Hematopoietic multipotent progenitor cell treated with erythropoietin and hydrocortisone succinate and interleukin-3 and kit ligand, for 17 days (in vitro differentiated cells): ENCODE measurements at regions not wholly inside any gene's neighbourhood (a gene's known extent, or its start where the extent isn't known, plus 50 kb on each side); places are given as distances from the start of the nearest gene placed in this dataset.

Source experiments
- DNase-seq: peaks from one replicate; pipeline ENCODE4 v3.0.0-alpha.2; 2015; ENCODE audit warnings: low spot score

- DNase-seq, result no peak
These were observed 170.7 kb downstream of the DIPK2A start for GRCh38 chr3:144142151-144142840.

GRCh38 chr3:144148356-144148755, 176.7 kb downstream of the DIPK2A start:
- DNase-seq, result no peak

DNA sequence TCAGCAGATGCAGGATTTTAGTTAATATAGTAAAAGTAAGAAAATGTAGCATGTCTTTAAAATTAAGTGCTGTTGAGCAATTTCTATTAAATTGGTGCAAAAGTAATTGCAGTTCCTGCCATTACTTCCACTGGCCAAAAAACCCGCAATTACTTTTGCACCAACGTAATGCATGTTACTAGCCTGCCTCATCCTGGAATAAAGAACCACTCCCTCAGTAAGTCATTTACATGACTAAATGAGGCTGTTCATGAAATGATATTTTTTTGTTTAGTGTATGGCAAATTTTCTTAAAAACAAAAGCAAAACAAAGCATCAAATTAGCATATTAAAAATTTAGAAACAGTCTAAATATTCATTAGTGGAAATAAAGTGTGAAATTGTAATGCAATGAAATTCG, 180.4 kb downstream of the DIPK2A start:
- no peak for DNase-seq

- DNase-seq, result no peak
These were observed 189.0 kb downstream of the DIPK2A start for GRCh38 chr3:144160627-144161026.

- no peak for DNase-seq
These were observed 190.4 kb downstream of the DIPK2A start for GRCh38 chr3:144162042-144162441.

DNA sequence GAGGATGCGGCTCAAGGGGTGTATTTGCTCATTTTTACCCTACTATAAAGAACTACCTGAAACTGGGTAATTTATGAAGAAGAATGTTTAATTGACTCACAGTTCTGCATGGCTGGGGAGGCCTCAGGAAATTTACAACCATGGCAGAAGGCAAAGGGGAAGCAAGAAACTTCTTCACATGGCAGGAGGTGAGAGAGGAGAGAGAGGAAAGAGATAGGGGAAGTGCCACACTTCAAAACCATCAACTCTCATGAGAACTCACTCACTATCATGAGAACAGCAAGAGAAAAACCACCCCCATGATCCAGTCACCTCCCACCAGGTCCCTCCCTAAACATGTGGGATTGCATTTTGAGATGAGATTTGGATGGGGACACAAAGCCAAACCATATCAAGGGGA, 192.7 kb downstream of the DIPK2A start:
- no peak for DNase-seq

DNA sequence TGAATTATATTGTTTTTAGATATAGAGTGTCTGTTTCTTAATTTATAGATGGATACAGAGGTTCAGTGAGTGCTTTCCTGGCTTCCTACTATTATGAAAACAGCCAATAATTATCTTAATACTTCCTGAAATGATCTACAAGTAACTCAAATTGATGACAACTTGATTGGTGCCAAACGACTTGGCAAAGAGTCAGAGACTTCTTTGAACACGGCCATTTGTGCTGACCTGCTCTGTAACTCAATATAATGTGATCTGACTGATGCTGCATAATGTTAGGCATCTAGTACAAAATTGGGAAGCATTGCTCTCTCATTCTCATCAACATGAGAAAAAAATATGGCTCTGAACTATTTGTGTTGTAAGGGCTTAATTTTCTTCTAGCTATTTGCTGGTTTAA, 193.9 kb downstream of the DIPK2A start:
- DNase-seq, result no peak

- no peak for DNase-seq
These were observed 196.0 kb downstream of the DIPK2A start for GRCh38 chr3:144167634-144168033.

DNA sequence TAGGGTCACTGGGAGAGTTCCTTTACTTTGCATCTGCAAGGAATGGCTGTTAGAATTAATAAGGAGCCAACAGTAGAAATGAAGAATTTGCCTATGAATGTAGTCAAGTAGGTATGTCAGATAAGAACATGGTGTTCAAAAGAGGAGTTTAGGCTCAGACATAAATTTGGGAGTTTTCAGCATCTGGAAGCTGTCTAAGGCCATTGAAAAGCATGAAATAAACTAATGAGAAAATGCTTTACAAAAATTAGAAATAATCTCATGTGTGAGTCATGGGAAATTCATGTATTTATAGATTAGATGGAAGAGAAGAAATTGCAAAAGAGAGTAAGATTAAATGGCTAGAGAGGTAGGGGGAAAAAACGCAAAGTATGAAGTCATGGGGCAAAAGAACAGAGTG, 201.9 kb downstream of the DIPK2A start:
- DNase-seq, result no peak

GRCh38 chr3:144175644-144176425, 204.2 kb downstream of the DIPK2A start:
- no peak for DNase-seq

DNA sequence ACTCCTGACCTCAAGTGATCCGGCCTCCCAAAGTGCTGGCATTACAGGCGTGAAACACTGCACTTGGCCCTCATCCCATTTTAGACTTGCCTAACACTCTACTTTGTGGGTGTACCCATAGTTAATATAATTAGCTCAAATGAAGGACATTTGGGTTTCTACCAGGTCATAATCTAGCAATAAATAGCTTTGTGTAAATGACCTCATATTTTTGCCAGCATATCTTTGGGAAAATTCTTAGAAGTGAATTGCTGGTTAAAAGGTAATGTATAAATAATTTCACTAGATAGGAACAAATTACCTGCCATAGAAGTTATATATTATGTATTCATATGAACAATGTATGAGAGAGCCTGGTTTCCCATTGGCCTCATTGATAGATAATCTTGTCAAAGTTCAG, 206.0 kb downstream of the DIPK2A start:
- no peak for DNase-seq

DNA sequence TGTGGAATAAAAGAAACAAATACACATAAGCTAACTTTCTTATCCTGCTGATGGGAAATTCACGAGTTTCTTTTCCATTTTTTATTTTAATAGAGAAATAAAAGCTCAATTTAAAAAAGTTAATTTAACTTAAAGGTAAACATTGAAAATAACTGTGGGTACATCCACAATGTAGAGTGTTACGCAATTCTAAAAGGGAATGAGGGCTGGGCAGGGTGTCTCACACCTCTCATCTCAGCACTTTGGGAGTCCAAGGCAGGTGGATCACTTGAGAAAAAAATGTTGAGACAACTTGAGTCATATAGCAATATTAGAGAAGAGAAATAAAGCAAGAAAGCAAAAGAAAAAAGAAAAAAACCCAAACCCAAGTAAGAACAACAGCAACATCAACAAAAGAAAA, 207.0 kb downstream of the DIPK2A start:
- DNase-seq, result no peak

DNA sequence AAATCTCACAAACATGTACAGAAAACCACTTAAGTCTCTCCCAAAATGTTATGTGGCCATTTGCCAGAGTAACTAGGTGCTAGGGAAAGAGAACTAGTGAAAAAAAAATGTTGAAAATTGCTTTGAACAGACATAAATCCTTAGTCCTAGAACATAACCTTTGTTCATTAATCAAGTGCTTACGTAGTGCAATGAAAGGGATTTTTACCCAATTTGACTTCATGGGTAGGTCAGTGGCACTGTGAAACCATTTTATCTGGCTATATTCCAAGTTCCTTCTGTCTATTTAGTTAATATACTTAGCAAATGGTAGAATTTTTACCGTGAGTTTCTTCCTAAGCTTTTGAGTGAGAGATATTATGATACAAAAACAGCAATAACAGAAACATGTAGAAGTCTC, 209.4 kb downstream of the DIPK2A start:
- DNase-seq, result no peak

- DNase-seq, result no peak
These were observed 210.9 kb downstream of the DIPK2A start for GRCh38 chr3:144182501-144182900.

- no peak for DNase-seq
These were observed 213.7 kb downstream of the DIPK2A start for GRCh38 chr3:144185276-144185675.

DNA sequence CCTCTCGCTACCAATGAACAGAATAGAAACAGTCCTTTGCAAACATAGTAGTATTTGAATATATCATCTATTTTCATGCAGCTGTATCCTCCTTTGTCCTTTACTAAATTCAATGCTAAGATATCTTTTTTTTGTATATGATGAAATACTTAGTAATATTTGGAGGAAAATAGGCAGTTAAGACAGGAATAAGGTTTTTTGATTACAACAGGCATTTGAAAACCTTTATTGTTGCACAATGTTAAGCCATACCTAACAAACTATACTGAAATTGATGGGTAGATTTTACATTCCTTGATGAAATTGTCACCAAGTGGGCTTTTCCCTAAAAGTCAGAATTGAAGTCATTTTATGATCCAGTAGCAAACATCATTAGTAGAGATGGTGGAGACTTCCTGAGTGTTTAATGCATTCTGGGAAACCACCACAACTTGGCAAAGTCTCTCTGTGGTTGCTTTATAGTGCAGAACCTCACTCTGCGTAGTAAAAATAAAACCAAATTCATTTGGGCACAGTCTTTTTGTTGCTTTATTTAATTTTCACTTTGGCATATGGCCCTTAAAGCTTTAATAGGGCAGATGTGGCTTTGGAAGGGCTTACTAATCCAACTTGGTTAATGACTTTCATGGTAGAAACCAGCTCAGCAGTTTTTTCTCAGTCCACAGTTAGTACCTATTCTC, 216.0 kb downstream of the DIPK2A start:
- DNase-seq, result no peak

DNA sequence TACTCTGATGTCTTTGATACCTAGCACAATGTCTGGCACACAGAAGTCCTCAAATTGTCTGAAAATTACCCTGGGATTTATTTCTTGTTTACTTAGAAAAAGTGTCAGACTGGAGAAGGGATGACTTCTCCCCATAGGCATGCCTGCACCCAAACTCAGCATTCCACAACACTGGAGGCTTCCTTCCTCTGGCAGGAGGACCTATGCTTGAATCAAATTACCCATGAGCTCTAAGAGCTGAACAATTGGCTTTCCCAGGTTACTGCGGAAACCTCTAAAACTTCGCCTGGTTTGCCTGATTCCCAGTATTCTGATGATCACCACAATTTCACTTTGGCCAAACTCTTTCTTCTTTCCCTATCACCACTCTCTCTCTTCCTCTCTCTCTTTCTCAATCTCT, 217.4 kb downstream of the DIPK2A start:
- no peak for DNase-seq

GRCh38 chr3:144197116-144197515, 225.5 kb downstream of the DIPK2A start:
- DNase-seq, result no peak

DNA sequence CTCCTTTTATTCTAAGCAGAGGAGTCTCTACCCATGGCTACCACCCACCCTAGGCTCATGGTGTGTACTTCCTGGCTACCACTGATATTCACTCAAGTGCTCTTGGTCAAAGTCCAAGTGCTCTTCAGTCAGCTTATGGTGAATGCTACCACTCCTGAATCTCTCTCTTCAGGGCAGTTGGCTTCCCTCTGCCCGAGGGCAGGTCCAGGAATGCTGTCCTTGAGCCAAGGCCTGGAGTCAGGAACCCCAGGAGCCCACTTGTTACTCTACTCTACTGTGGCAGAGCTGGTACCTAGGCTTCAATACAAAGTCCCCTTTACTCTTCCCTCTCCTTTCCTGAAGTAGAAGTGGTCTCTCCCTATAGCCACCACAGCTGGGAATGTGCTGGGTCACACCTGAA, 226.0 kb downstream of the DIPK2A start:
- DNase-seq, result no peak

DNA sequence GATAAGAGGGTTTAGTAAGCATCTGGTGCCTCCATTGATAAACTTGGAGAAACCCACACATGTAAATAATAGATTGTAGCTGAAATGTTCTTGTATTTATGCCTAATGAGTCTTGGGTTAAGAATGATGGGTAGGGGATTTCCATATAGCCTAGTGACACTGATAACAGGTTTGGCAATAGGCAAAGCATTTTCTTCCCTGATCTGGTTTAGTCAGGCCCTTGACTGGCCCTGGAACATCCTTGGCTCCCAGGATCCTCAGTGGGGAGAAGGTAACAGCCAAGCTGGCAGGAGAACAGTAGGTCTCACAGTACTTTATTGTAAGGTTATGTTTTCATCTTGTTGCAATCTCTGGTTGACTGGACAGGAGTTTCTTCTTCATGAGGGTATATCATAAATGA, 228.4 kb downstream of the DIPK2A start:
- no peak for DNase-seq

DNA sequence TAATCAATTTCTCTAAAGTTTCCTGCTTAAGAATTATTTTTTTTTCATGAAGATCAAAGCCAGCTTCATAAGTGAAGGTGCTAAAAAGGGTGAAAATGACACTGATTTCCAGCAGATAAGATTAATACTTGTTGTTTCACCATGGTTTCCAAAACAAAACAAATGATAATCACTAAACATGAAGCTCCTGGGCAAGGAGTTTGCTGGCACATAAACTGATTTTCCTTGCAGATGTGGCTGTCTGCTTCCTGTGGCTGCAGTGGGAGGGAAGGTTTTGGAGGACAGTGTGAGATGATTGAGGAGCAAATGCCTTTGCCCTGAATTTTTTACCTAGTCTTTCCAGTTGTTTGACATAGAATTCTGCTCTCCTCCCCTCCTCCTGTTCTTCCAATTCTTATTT, 228.8 kb downstream of the DIPK2A start:
- no peak for DNase-seq

- no peak for DNase-seq
These were observed 250.1 kb downstream of the DIPK2A start for GRCh38 chr3:144221761-144222160.

DNA sequence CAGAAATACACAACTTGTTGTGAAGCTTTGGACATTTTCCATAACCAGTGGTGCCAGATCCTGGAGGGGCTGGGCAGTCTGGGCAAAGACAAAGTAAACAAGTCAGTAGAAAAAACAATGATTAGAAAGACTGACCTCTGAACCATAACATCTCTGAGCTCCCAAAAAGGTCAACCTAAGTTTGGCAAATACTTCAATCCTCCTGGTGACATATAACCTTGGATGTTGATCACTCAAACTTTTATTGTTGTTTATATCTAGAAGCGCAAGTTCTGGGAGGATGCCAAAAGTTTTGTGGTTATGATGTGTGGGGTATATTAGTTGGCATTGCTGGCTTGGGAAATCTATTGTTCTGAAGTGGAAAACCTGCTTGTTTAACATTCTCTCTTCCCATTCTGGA, 257.7 kb downstream of the DIPK2A start:
- DNase-seq, result no peak
